GM18502 (cell line): ENCODE measurements at regions not wholly inside any gene's neighbourhood (a gene's known extent, or its start where the extent isn't known, plus 50 kb on each side); places are given as distances from the start of the nearest gene placed in this dataset.

Experiments
- ATAC-seq: cut with Tn5 transposase; IDR thresholded peaks from one replicate; pipeline ENCODE4 v1.9.1; 2021; ENCODE audit warnings: mild to moderate bottlenecking; ENCODE audit not compliant: unreplicated experiment, poor library complexity

GRCh38 chr13:103145442-103145841 is 79.2 kb upstream of the SLC10A2 start:
- ATAC-seq = no peak

GRCh38 chr13:103143432-103143831 is 77.2 kb upstream of the SLC10A2 start:
- ATAC-seq = no peak

GRCh38 chr13:103142151-103142550 is 75.9 kb upstream of the SLC10A2 start:
- no peak for ATAC-seq

- ATAC-seq = peak; percentile 99
Observed at GRCh38 chr13:103140001-103140671, 73.9 kb upstream of the SLC10A2 start.

GRCh38 chr13:103134271-103134670 is 68.1 kb upstream of the SLC10A2 start:
- ATAC-seq = peak; percentile 51

GRCh38 chr13:103133556-103133955 is 67.3 kb upstream of the SLC10A2 start:
- ATAC-seq = no peak

- ATAC-seq = peak; percentile 72
Observed at GRCh38 chr13:103130681-103131210, 64.5 kb upstream of the SLC10A2 start.

- ATAC-seq = peak; percentile 1
Observed at GRCh38 chr13:103130146-103130545, 63.9 kb upstream of the SLC10A2 start.
